ENCODE measurements at regions not wholly inside any gene's neighbourhood (a gene's known extent, or its start where the extent isn't known, plus 50 kb on each side); places are given as distances from the start of the nearest gene placed in this dataset.

- Histone ChIP-seq H3K9me3 (no peaks in the 10 kb centered on the region), H3K27ac (no peak overlapping the region), H3K4me3 (no peak overlapping the region), H3K36me3 (no peaks in the 10 kb centered on the region), H3K27me3 (no peaks in the 10 kb centered on the region), H3K4me1 (no peaks in the 10 kb centered on the region)
- WGBS (ENCODE audit: insufficient coverage, low coverage, low lambda C conversion rate, missing lambda C conversion rate), result 100% methylated on average over 3 of the region's 6 CpGs
- intact Hi-C loops (cut with DNase I), result no loop called here
- no peak for TF ChIP-seq POLR2A (IDR thresholded peaks at IDR 0.05)
- TF ChIP-seq CTCF (IDR thresholded peaks at IDR 0.05), result no peak
- DNase-seq (no peak), ATAC-seq (peak in 1 of 4 donors; percentile 17)
These were observed 127.5 kb upstream of the TNS3 start for GRCh38 chr7:47709451-47709850.

GRCh38 chr7:47709051-47709450 lies 127.1 kb upstream of the TNS3 start:
- ATAC-seq (no peak), DNase-seq (no peak)
- intact Hi-C loops (cut with DNase I), result no loop called here
- Histone ChIP-seq H3K27me3 (no peaks in the 10 kb centered on the region), H3K27ac (no peak overlapping the region), H3K9me3 (no peaks in the 10 kb centered on the region), H3K4me3 (no peak overlapping the region), H3K4me1 (no peaks in the 10 kb centered on the region), H3K36me3 (no peaks in the 10 kb centered on the region)
- no peak for TF ChIP-seq POLR2A (IDR thresholded peaks at IDR 0.05)
- TF ChIP-seq CTCF (IDR thresholded peaks at IDR 0.05), result no peak
- WGBS (ENCODE audit: insufficient coverage, low coverage, low lambda C conversion rate, missing lambda C conversion rate), result 91% methylated on average over 3 of the region's 4 CpGs

GRCh38 chr7:47707583-47707982 lies 125.7 kb upstream of the TNS3 start:
- WGBS (ENCODE audit: insufficient coverage, low coverage, low lambda C conversion rate, missing lambda C conversion rate), result 98% methylated on average over 6 of the region's 6 CpGs
- Histone ChIP-seq H3K9me3 (no peaks in the 10 kb centered on the region), H3K4me3 (no peak overlapping the region), H3K27ac (no peak overlapping the region), H3K27me3 (no peaks in the 10 kb centered on the region), H3K4me1 (no peaks in the 10 kb centered on the region), H3K36me3 (no peaks in the 10 kb centered on the region)
- no peak for ATAC-seq
- intact Hi-C loops (cut with DNase I), result no loop called here
- DNase-seq, result no peak
- TF ChIP-seq POLR2A (IDR thresholded peaks at IDR 0.05), result no peak

- Histone ChIP-seq H3K27me3 (no peaks in the 10 kb centered on the region), H3K36me3 (no peaks in the 10 kb centered on the region), H3K27ac (no peak overlapping the region), H3K9me3 (no peaks in the 10 kb centered on the region), H3K4me3 (no peak overlapping the region), H3K4me1 (no peaks in the 10 kb centered on the region)
- 72% methylated on average over 2 of the region's 2 CpGs for WGBS (ENCODE audit: insufficient coverage, low coverage, low lambda C conversion rate, missing lambda C conversion rate)
- TF ChIP-seq CTCF (IDR thresholded peaks at IDR 0.05) (no peak), POLR2A (IDR thresholded peaks at IDR 0.05) (no peak)
- ATAC-seq (no peak), DNase-seq (no peak)
- intact Hi-C loops (cut with DNase I), result no loop called here
These were observed 123.0 kb upstream of the TNS3 start for GRCh38 chr7:47704936-47705335.

- intact Hi-C loops (cut with DNase I), result no loop called here
- TF ChIP-seq POLR2A (IDR thresholded peaks at IDR 0.05) (no peak), CTCF (IDR thresholded peaks at IDR 0.05) (no peak)
- H3K4me3 ChIP-seq, result no peak overlapping the region
- no peaks in the 10 kb centered on the region for H3K9me3 ChIP-seq
- H3K27ac ChIP-seq, result no peak overlapping the region
- no peaks in the 10 kb centered on the region for H3K4me1 ChIP-seq
- ATAC-seq (no peak), DNase-seq (no peak)
- no peaks in the 10 kb centered on the region for H3K27me3 ChIP-seq
- WGBS (ENCODE audit: insufficient coverage, low coverage, low lambda C conversion rate, missing lambda C conversion rate), result 43% methylated on average over 1 of the region's 1 CpG
- no peaks in the 10 kb centered on the region for H3K36me3 ChIP-seq
These were observed 120.2 kb upstream of the TNS3 start for GRCh38 chr7:47702080-47702479.
